ENCODE measurements at regions not wholly inside any gene's neighbourhood (a gene's known extent, or its start where the extent isn't known, plus 50 kb on each side); places are given as distances from the start of the nearest gene placed in this dataset.

DNA sequence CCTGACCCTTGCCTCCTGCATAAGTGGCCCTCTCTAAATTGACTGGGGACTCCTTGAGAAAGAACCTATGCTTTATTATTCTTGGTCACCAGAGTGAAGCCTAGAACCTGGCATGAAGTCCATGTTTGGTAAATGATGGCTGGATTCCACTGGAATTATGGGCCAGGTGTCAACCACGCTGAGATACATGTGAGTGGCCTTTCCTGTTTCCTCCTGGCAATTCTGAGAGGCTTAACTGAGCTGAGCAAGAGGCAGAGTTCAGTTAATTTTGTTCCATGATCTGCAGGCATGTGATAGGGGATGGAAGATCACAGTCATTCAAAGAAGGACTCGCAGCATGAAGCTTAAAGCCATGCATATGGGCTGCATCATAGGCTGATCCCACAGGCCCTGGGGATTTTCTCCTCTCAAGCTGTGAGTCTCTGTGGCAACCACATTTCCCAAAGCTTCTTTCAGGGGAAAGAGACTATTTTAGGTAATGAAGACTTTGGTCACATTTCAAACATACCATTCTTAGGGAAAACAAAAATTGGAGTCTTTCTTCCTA, 69.4 kb upstream of the CLNK start:
- TF ChIP-seq POLR2A (IDR thresholded peaks at IDR 0.05; ENCODE audit: low read depth), result no peak
- TF ChIP-seq POLR2AphosphoS5 (IDR thresholded peaks at IDR 0.05), result no peak
- TF ChIP-seq, protein P1, sequence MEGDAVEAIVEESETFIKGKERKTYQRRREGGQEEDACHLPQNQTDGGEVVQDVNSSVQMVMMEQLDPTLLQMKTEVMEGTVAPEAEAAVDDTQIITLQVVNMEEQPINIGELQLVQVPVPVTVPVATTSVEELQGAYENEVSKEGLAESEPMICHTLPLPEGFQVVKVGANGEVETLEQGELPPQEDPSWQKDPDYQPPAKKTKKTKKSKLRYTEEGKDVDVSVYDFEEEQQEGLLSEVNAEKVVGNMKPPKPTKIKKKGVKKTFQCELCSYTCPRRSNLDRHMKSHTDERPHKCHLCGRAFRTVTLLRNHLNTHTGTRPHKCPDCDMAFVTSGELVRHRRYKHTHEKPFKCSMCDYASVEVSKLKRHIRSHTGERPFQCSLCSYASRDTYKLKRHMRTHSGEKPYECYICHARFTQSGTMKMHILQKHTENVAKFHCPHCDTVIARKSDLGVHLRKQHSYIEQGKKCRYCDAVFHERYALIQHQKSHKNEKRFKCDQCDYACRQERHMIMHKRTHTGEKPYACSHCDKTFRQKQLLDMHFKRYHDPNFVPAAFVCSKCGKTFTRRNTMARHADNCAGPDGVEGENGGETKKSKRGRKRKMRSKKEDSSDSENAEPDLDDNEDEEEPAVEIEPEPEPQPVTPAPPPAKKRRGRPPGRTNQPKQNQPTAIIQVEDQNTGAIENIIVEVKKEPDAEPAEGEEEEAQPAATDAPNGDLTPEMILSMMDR (IDR thresholded peaks at IDR 0.05), result no peak
